ENCODE measurements at regions not wholly inside any gene's neighbourhood (a gene's known extent, or its start where the extent isn't known, plus 50 kb on each side); places are given as distances from the start of the nearest gene placed in this dataset.
"Not testable (repeated sequence)": the region's sequence is repeated elsewhere in the genome, so short reads cannot be mapped to it uniquely, and the experiment has no call there.

DNA sequence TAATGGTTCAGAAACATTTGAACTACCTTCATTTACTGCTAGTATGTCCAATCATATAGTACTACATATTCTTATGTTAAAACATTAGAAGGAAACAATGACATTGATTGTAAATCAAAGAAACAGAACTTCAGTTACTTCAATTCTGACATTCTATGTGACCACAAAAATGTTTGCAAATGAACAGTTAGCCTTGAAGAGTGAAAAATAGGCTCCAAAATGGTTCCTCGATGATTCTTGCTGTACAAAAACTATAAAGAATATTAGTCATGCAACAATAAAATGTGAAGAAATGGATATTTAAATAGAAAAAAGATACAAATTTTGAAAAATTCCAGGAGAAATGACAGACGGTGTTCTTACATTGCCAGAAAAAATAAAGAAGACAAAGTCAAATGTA lies 686.9 kb downstream of the BCKDHB start:
- no peak for DNase-seq (ENCODE audit: extremely low spot score, unreplicated experiment)
- H3K9me3 Mint-ChIP-seq (ENCODE audit: unreplicated experiment): no peaks in the 10 kb centered on the region
- no peaks in the 10 kb centered on the region for H3K27me3 Mint-ChIP-seq (ENCODE audit: unreplicated experiment)
- H3K4me3 Mint-ChIP-seq (ENCODE audit: unreplicated experiment): no peak overlapping the region
- no peaks in the 10 kb centered on the region for H3K4me1 Mint-ChIP-seq (ENCODE audit: unreplicated experiment)
- no peaks in the 10 kb centered on the region for H3K36me3 Mint-ChIP-seq (ENCODE audit: unreplicated experiment)
- TF ChIP-seq, protein P1, sequence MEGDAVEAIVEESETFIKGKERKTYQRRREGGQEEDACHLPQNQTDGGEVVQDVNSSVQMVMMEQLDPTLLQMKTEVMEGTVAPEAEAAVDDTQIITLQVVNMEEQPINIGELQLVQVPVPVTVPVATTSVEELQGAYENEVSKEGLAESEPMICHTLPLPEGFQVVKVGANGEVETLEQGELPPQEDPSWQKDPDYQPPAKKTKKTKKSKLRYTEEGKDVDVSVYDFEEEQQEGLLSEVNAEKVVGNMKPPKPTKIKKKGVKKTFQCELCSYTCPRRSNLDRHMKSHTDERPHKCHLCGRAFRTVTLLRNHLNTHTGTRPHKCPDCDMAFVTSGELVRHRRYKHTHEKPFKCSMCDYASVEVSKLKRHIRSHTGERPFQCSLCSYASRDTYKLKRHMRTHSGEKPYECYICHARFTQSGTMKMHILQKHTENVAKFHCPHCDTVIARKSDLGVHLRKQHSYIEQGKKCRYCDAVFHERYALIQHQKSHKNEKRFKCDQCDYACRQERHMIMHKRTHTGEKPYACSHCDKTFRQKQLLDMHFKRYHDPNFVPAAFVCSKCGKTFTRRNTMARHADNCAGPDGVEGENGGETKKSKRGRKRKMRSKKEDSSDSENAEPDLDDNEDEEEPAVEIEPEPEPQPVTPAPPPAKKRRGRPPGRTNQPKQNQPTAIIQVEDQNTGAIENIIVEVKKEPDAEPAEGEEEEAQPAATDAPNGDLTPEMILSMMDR (IDR thresholded peaks at IDR 0.05): no peak
- H3K27ac Mint-ChIP-seq (ENCODE audit: unreplicated experiment): no peak overlapping the region

DNA sequence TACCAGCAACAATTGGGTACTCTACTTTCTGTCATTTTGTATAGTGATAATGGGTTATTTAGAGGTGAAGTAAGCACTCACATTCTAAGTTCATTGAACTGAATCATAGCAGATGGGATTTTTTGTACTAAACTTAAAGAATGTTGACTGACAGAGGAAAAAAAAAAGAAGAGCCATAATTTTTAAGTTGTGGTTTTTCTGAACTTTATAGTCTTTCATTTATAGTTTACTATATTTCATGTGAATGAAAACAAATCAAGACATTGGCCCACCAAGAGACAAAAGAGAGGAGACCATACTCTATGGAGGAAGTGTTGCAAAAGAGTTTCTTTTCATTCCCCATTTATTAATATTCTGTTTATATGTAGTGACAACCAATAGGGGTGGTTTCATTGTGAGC lies 685.7 kb downstream of the BCKDHB start:
- Mint-ChIP-seq H3K9me3 (ENCODE audit: unreplicated experiment) (no peaks in the 10 kb centered on the region), H3K4me3 (ENCODE audit: unreplicated experiment) (no peak overlapping the region), H3K27ac (ENCODE audit: unreplicated experiment) (no peak overlapping the region), H3K27me3 (ENCODE audit: unreplicated experiment) (no peaks in the 10 kb centered on the region), H3K4me1 (ENCODE audit: unreplicated experiment) (no peaks in the 10 kb centered on the region), H3K36me3 (ENCODE audit: unreplicated experiment) (no peaks in the 10 kb centered on the region)
- DNase-seq (ENCODE audit: extremely low spot score, unreplicated experiment): no peak
- TF ChIP-seq, protein P1 (IDR thresholded peaks at IDR 0.05): no peak

DNA sequence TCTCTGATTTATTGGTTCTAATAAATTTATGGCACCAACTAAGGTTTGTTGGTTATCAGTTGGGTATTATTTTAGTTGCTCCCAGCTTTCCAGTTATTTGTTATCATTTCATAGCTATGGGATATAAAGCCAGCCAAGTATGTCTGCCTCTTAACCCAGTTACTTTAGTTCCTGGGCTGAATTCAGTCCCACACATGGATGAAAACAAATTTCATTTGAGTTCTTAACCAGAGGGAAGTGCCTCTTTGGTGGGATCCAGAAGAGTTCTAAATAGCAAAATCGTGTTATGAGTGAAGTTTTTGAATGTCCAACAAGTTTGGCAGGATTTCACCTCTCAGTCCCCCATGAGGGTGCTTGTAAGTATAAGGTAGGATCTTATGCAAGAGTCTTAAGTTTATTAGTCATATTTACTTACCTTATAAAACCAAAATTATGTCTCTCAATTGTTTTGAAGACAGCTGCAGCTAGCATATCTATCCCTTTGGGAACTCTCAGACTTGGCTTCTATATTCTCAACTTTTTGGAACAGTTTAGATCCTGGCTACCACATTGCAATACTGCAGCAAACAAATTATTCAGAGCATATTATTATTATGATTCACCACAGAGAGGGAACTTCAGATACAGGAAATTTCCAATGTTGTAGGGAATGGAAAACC lies 683.6 kb downstream of the BCKDHB start:
- no peak for DNase-seq (ENCODE audit: extremely low spot score, unreplicated experiment)
- Mint-ChIP-seq H3K27ac (ENCODE audit: unreplicated experiment) (no peak overlapping the region), H3K4me1 (ENCODE audit: unreplicated experiment) (no peaks in the 10 kb centered on the region), H3K4me3 (ENCODE audit: unreplicated experiment) (no peak overlapping the region), H3K36me3 (ENCODE audit: unreplicated experiment) (no peaks in the 10 kb centered on the region), H3K9me3 (ENCODE audit: unreplicated experiment) (no peaks in the 10 kb centered on the region), H3K27me3 (ENCODE audit: unreplicated experiment) (no peaks in the 10 kb centered on the region)
- TF ChIP-seq, protein P1 (IDR thresholded peaks at IDR 0.05): no peak

GRCh38 chr6:80783271-80783670 lies 676.8 kb downstream of the BCKDHB start:
- H3K36me3 Mint-ChIP-seq (ENCODE audit: unreplicated experiment); H3K27me3 Mint-ChIP-seq (ENCODE audit: unreplicated experiment); H3K27ac Mint-ChIP-seq (ENCODE audit: unreplicated experiment); H3K4me3 Mint-ChIP-seq (ENCODE audit: unreplicated experiment); DNase-seq (ENCODE audit: extremely low spot score, unreplicated experiment); H3K4me1 Mint-ChIP-seq (ENCODE audit: unreplicated experiment): not testable (repeated sequence)
- H3K9me3 Mint-ChIP-seq (ENCODE audit: unreplicated experiment): peaks cover 12% of the 10 kb centered on the region

- DNase-seq (ENCODE audit: extremely low spot score, unreplicated experiment): no peak
- Mint-ChIP-seq H3K4me1 (ENCODE audit: unreplicated experiment) (no peaks in the 10 kb centered on the region), H3K36me3 (ENCODE audit: unreplicated experiment) (no peaks in the 10 kb centered on the region), H3K27me3 (ENCODE audit: unreplicated experiment) (no peaks in the 10 kb centered on the region), H3K9me3 (ENCODE audit: unreplicated experiment) (no peaks in the 10 kb centered on the region), H3K27ac (ENCODE audit: unreplicated experiment) (no peak overlapping the region), H3K4me3 (ENCODE audit: unreplicated experiment) (no peak overlapping the region)
- TF ChIP-seq, protein P1 (IDR thresholded peaks at IDR 0.05): no peak
Measured at GRCh38 chr6:80771941-80772340, 665.5 kb downstream of the BCKDHB start.

DNA sequence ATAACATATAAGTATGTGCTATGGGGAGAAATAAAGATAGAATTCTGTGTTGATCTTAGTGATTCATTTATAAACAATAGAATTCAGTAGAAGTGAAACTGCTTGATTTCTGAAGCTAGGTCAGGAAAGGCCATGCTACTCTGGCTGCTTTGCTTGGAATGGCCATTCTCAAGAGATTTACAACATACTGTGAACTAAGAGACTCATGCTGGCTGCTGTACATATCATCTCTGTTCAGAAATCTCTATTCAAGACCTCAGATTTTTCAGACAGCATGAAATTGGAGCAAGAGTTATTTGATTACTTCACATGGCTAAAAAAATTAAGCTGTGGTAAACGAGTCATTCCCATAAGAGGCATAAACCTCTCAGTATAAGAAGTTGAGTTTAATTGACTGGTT lies 662.6 kb downstream of the BCKDHB start:
- no peak for DNase-seq (ENCODE audit: extremely low spot score, unreplicated experiment)
- Mint-ChIP-seq H3K27me3 (ENCODE audit: unreplicated experiment) (peaks cover 3% of the 10 kb centered on the region), H3K4me3 (ENCODE audit: unreplicated experiment) (no peak overlapping the region), H3K4me1 (ENCODE audit: unreplicated experiment) (no peaks in the 10 kb centered on the region), H3K27ac (ENCODE audit: unreplicated experiment) (no peak overlapping the region), H3K36me3 (ENCODE audit: unreplicated experiment) (no peaks in the 10 kb centered on the region), H3K9me3 (ENCODE audit: unreplicated experiment) (no peaks in the 10 kb centered on the region)
- TF ChIP-seq, protein P1 (IDR thresholded peaks at IDR 0.05): no peak

All from osteocyte (in vitro differentiated cells).